ENCODE measurements at regions not wholly inside any gene's neighbourhood (a gene's known extent, or its start where the extent isn't known, plus 50 kb on each side); places are given as distances from the start of the nearest gene placed in this dataset.
"Not testable (repeated sequence)": the region's sequence is repeated elsewhere in the genome, so short reads cannot be mapped to it uniquely, and the experiment has no call there.

DNA sequence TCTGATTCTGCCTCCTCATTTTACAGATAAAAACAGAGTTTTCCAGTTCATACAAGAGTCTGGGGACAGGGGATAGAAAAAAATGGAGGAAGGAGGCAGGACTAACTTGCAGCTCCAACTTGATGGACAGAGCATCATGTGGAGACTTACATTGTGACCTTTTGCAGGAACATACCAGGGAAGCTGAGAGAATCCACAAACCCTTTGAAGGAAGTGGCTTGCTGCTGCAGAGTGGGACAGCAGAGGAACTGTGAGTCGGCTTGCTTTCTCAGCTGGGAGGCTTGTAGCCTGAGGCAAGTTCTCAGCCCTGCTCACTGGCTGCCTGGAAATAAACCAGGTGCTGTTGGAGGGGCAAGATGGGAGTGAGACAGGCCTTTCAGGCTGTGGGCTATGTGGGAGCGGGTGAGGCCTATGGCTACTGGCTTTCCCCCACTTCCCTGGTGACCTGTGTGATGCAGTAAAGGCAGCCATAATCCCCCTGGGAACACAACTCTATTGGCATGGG is 614.4 kb downstream of the KCTD12 start:
- Histone ChIP-seq H3K36me3 (ENCODE audit: control insufficient read depth in 1 of 2, insufficient read depth in 2 of 2, low read length in 2 of 2) (no peaks in the 10 kb centered on the region), H3K9ac (ENCODE audit: low read depth in 1 of 2, low read length in 2 of 2) (no peak overlapping the region), H3K27ac (ENCODE audit: low read depth, low read length) (no peak overlapping the region)

GRCh38 chr13:76268307-76268706 is 617.9 kb downstream of the KCTD12 start:
- not testable (repeated sequence) for H3K4me1 ChIP-seq (ENCODE audit: control insufficient read depth in 1 of 2, insufficient read depth in 2 of 2, low read length in 2 of 2); H3K9ac ChIP-seq (ENCODE audit: low read depth in 1 of 2, low read length in 2 of 2); H3K27ac ChIP-seq (ENCODE audit: low read depth, low read length); H3K36me3 ChIP-seq (ENCODE audit: control insufficient read depth in 1 of 2, insufficient read depth in 2 of 2, low read length in 2 of 2); H3K4me3 ChIP-seq (ENCODE audit: low read depth in 1 of 2, low read length in 2 of 2); H3K9me3 ChIP-seq (ENCODE audit: control insufficient read depth in 1 of 2, low read length in 2 of 2); H3K27me3 ChIP-seq (ENCODE audit: control insufficient read depth in 1 of 2, insufficient read depth in 2 of 2, low read length in 2 of 2)

More for the DNA sequence above, 614.4 kb downstream of the KCTD12 start:
- Histone ChIP-seq H3K4me3 (ENCODE audit: low read depth in 1 of 2, low read length in 2 of 2) (no peak overlapping the region), H3K27me3 (ENCODE audit: control insufficient read depth in 1 of 2, insufficient read depth in 2 of 2, low read length in 2 of 2) (no peaks in the 10 kb centered on the region), H3K9me3 (ENCODE audit: control insufficient read depth in 1 of 2, low read length in 2 of 2) (no peaks in the 10 kb centered on the region), H3K4me1 (ENCODE audit: control insufficient read depth in 1 of 2, insufficient read depth in 2 of 2, low read length in 2 of 2) (no peaks in the 10 kb centered on the region)

DNA sequence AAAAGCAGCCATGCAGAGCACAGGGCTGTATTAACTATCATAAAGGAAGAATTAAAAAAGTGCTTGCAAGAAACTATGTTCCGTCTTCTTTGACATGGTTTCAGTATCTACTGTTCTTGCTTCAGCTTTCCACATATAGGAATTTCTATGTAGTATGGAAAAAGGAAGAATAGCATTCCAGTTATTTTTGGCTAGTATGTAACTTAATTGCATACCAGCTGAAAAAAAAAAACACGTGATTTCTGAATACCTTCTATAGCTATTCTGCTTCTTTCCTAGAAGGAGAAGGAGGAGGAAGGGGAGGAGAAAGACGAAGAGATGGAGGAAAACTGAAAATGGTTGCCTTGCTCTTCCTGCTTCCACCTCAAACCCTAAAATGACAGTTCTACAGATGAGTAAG is 619.0 kb downstream of the KCTD12 start:
- no peak overlapping the region for H3K27ac ChIP-seq (ENCODE audit: low read depth, low read length)
- H3K4me3 ChIP-seq (ENCODE audit: low read depth in 1 of 2, low read length in 2 of 2), result no peak overlapping the region
- no peaks in the 10 kb centered on the region for H3K27me3 ChIP-seq (ENCODE audit: control insufficient read depth in 1 of 2, insufficient read depth in 2 of 2, low read length in 2 of 2)
- no peaks in the 10 kb centered on the region for H3K4me1 ChIP-seq (ENCODE audit: control insufficient read depth in 1 of 2, insufficient read depth in 2 of 2, low read length in 2 of 2)
- no peaks in the 10 kb centered on the region for H3K9me3 ChIP-seq (ENCODE audit: control insufficient read depth in 1 of 2, low read length in 2 of 2)
- no peak overlapping the region for H3K9ac ChIP-seq (ENCODE audit: low read depth in 1 of 2, low read length in 2 of 2)
- no peaks in the 10 kb centered on the region for H3K36me3 ChIP-seq (ENCODE audit: control insufficient read depth in 1 of 2, insufficient read depth in 2 of 2, low read length in 2 of 2)

- no peaks in the 10 kb centered on the region for H3K9me3 ChIP-seq (ENCODE audit: control insufficient read depth in 1 of 2, low read length in 2 of 2)
- H3K36me3 ChIP-seq (ENCODE audit: control insufficient read depth in 1 of 2, insufficient read depth in 2 of 2, low read length in 2 of 2), result no peaks in the 10 kb centered on the region
- H3K27me3 ChIP-seq (ENCODE audit: control insufficient read depth in 1 of 2, insufficient read depth in 2 of 2, low read length in 2 of 2), result no peaks in the 10 kb centered on the region
- H3K9ac ChIP-seq (ENCODE audit: low read depth in 1 of 2, low read length in 2 of 2), result no peak overlapping the region
- H3K4me3 ChIP-seq (ENCODE audit: low read depth in 1 of 2, low read length in 2 of 2), result no peak overlapping the region
- no peak overlapping the region for H3K27ac ChIP-seq (ENCODE audit: low read depth, low read length)
- H3K4me1 ChIP-seq (ENCODE audit: control insufficient read depth in 1 of 2, insufficient read depth in 2 of 2, low read length in 2 of 2), result no peaks in the 10 kb centered on the region
Observed at GRCh38 chr13:76266561-76266960, 619.6 kb downstream of the KCTD12 start.

DNA sequence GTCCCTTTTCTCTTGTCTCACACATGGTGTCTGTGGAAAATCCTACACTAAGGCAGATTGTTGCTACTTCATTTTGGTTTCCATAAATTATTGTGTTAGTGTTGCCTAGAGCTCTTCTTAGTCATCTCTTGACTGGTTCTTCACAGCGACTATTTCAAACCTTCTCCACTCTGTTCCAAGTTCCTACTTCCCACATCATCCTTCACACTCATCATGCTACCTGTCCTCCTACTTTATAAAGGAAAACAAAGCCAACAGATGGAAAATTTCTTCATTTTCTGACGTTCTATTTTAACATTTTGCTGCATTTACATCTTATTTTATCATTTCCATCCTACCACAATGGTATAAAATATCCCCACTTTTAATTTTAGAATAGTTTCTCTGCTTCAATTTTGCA is 614.1 kb downstream of the LMO7 start:
- Histone ChIP-seq H3K27ac (ENCODE audit: low read depth, low read length) (no peak overlapping the region), H3K36me3 (ENCODE audit: control insufficient read depth in 1 of 2, insufficient read depth in 2 of 2, low read length in 2 of 2) (no peaks in the 10 kb centered on the region), H3K4me3 (ENCODE audit: low read depth in 1 of 2, low read length in 2 of 2) (no peak overlapping the region), H3K4me1 (ENCODE audit: control insufficient read depth in 1 of 2, insufficient read depth in 2 of 2, low read length in 2 of 2) (no peaks in the 10 kb centered on the region), H3K9me3 (ENCODE audit: control insufficient read depth in 1 of 2, low read length in 2 of 2) (no peaks in the 10 kb centered on the region), H3K9ac (ENCODE audit: low read depth in 1 of 2, low read length in 2 of 2) (no peak overlapping the region), H3K27me3 (ENCODE audit: control insufficient read depth in 1 of 2, insufficient read depth in 2 of 2, low read length in 2 of 2) (no peaks in the 10 kb centered on the region)

- no peaks in the 10 kb centered on the region for H3K36me3 ChIP-seq (ENCODE audit: control insufficient read depth in 1 of 2, insufficient read depth in 2 of 2, low read length in 2 of 2)
- H3K9ac ChIP-seq (ENCODE audit: low read depth in 1 of 2, low read length in 2 of 2), result no peak overlapping the region
- no peak overlapping the region for H3K4me3 ChIP-seq (ENCODE audit: low read depth in 1 of 2, low read length in 2 of 2)
- H3K27me3 ChIP-seq (ENCODE audit: control insufficient read depth in 1 of 2, insufficient read depth in 2 of 2, low read length in 2 of 2), result no peaks in the 10 kb centered on the region
- no peak overlapping the region for H3K27ac ChIP-seq (ENCODE audit: low read depth, low read length)
- no peaks in the 10 kb centered on the region for H3K4me1 ChIP-seq (ENCODE audit: control insufficient read depth in 1 of 2, insufficient read depth in 2 of 2, low read length in 2 of 2)
- H3K9me3 ChIP-seq (ENCODE audit: control insufficient read depth in 1 of 2, low read length in 2 of 2), result no peaks in the 10 kb centered on the region
Observed at GRCh38 chr13:76245920-76246319, 609.8 kb downstream of the LMO7 start.

DNA sequence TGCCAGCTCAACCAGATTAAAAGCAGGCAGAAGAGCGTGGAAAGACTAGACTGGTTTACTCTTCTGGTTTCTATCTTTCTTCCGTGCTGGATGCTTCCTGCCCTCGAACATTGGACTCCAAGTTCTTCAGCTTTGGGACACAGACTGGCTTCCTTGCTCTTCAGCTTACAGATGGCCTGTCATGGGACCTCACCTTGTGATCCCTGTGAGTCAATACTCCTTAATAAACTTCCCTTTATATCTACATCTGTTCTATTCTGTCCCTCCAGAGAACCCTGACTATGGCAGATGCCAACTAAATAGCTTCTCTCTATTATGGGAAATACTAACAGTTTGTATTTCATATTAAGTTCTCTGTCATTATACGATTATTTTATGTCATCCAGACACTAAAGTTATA is 609.1 kb downstream of the LMO7 start:
- Histone ChIP-seq H3K4me3 (ENCODE audit: low read depth in 1 of 2, low read length in 2 of 2) (no peak overlapping the region), H3K4me1 (ENCODE audit: control insufficient read depth in 1 of 2, insufficient read depth in 2 of 2, low read length in 2 of 2) (no peaks in the 10 kb centered on the region), H3K27ac (ENCODE audit: low read depth, low read length) (no peak overlapping the region), H3K36me3 (ENCODE audit: control insufficient read depth in 1 of 2, insufficient read depth in 2 of 2, low read length in 2 of 2) (no peaks in the 10 kb centered on the region), H3K9me3 (ENCODE audit: control insufficient read depth in 1 of 2, low read length in 2 of 2) (no peaks in the 10 kb centered on the region), H3K9ac (ENCODE audit: low read depth in 1 of 2, low read length in 2 of 2) (no peak overlapping the region), H3K27me3 (ENCODE audit: control insufficient read depth in 1 of 2, insufficient read depth in 2 of 2, low read length in 2 of 2) (no peaks in the 10 kb centered on the region)

DNA sequence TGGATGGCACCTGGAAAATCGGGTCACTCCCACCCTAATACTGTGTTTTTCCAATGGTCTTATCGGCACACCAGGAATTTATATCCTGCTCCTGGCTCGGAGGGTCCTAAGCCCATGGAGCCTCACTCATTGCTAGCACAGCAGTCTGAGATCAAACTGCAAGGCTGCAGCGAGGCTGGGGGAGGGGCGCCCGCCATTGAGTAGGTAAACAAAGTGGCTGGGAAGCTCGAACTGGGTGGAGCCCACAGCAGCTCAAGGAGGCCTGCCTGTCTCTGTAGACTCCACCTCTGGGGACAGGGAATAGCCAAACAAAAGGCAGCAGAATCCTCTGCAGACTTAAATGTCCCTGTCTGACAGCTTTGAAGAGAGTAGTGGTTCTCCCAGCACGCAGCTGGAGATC is 607.0 kb downstream of the LMO7 start:
- H3K9ac ChIP-seq (ENCODE audit: low read depth in 1 of 2, low read length in 2 of 2); H3K27ac ChIP-seq (ENCODE audit: low read depth, low read length); H3K4me1 ChIP-seq (ENCODE audit: control insufficient read depth in 1 of 2, insufficient read depth in 2 of 2, low read length in 2 of 2); H3K36me3 ChIP-seq (ENCODE audit: control insufficient read depth in 1 of 2, insufficient read depth in 2 of 2, low read length in 2 of 2); H3K27me3 ChIP-seq (ENCODE audit: control insufficient read depth in 1 of 2, insufficient read depth in 2 of 2, low read length in 2 of 2); H3K4me3 ChIP-seq (ENCODE audit: low read depth in 1 of 2, low read length in 2 of 2); H3K9me3 ChIP-seq (ENCODE audit: control insufficient read depth in 1 of 2, low read length in 2 of 2): not testable (repeated sequence)

DNA sequence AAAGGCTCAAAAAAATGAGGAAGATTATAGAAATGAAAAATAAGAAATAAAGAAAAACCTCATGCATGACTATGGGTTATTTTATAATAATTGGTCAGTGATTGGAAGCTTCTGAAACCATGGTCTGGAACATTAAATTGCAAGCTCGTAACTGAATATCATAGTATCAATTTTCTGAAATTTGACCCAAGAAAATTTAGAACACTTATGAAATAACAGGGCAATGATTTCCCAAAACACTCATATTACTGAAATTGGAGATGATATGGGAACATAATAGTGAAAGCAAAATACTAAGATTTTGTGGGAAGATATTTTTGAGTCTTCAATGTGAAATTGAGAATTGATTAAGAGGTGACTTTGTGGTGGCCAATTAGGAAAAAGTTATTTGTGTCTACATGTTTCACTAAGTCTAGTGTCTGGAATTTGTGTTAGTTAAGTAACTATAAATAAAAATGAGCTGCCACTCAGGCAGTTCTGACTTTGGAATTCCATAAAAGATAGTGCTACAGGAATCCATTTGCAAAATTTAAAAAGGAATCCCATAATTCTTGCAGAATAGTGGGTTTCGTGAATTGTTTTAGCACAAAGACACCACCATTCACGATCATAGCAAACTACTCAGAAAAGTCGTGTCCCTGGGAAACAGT is 603.0 kb downstream of the LMO7 start:
- Histone ChIP-seq H3K36me3 (ENCODE audit: control insufficient read depth in 1 of 2, insufficient read depth in 2 of 2, low read length in 2 of 2) (no peaks in the 10 kb centered on the region), H3K4me3 (ENCODE audit: low read depth in 1 of 2, low read length in 2 of 2) (no peak overlapping the region), H3K27me3 (ENCODE audit: control insufficient read depth in 1 of 2, insufficient read depth in 2 of 2, low read length in 2 of 2) (no peaks in the 10 kb centered on the region), H3K4me1 (ENCODE audit: control insufficient read depth in 1 of 2, insufficient read depth in 2 of 2, low read length in 2 of 2) (no peaks in the 10 kb centered on the region), H3K27ac (ENCODE audit: low read depth, low read length) (no peak overlapping the region), H3K9ac (ENCODE audit: low read depth in 1 of 2, low read length in 2 of 2) (no peak overlapping the region), H3K9me3 (ENCODE audit: control insufficient read depth in 1 of 2, low read length in 2 of 2) (no peaks in the 10 kb centered on the region)

DNA sequence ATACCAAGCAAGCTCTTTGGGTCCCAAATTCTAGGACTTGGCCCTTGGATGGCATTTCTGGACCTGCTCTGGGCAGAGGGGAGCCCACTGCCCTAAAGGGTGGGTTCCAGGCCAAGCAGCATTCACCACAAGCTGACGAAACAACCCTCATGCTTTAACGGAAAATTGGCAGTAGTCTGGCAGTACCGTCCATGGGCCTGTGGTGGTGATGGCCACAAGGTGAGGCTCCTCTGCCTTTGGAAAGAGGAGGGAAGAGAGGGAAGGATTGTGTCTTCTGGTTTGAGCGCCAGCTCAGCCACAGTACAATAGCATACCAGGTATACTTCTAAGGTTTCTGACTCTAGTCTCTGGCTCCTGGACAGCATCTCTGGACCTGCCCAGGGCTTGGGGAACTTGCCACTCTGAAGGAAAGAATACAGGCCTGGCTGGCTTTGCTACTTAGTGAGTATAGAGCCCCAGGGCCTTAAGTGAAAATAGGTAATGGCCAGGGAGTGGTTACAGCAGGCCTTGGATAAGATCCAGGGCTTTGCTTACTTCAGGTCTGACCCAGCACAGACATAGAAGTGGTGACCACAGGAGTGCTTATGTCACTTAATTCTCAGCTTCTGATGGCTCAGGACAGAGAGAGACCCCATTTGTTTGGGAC is 595.5 kb downstream of the LMO7 start:
- Histone ChIP-seq H3K36me3 (ENCODE audit: control insufficient read depth in 1 of 2, insufficient read depth in 2 of 2, low read length in 2 of 2) (no peaks in the 10 kb centered on the region), H3K9me3 (ENCODE audit: control insufficient read depth in 1 of 2, low read length in 2 of 2) (no peaks in the 10 kb centered on the region), H3K9ac (ENCODE audit: low read depth in 1 of 2, low read length in 2 of 2) (no peak overlapping the region), H3K4me1 (ENCODE audit: control insufficient read depth in 1 of 2, insufficient read depth in 2 of 2, low read length in 2 of 2) (no peaks in the 10 kb centered on the region), H3K27ac (ENCODE audit: low read depth, low read length) (no peak overlapping the region), H3K27me3 (ENCODE audit: control insufficient read depth in 1 of 2, insufficient read depth in 2 of 2, low read length in 2 of 2) (no peaks in the 10 kb centered on the region), H3K4me3 (ENCODE audit: low read depth in 1 of 2, low read length in 2 of 2) (no peak overlapping the region)

Measured in duodenal mucosa (tissue), 2 donors.